Thoracic aorta (tissue), 2 donors: ENCODE measurements at regions not wholly inside any gene's neighbourhood (a gene's known extent, or its start where the extent isn't known, plus 50 kb on each side); places are given as distances from the start of the nearest gene placed in this dataset.

Experiments used
- ATAC-seq: fragments of 150-250 bp; one replicate; pipeline ENCODE4 v1.8.0; 2017; ENCODE audit warnings: low read depth; ENCODE audit not compliant: insufficient number of reproducible peaks, low FRiP score
- DNase-seq: peaks from one replicate; pipeline ENCODE4 v3.0.0-alpha.2; 2020; ENCODE audit warnings: low spot score
- H3K27ac ChIP-seq, 2 donors: fragments of 200-600 bp; sonication (generic); 1 replicate in 1 of 2; 2 replicates in 1 of 2; pipeline ENCODE4 v1.5.1; 2016; ENCODE audit warnings: mild to moderate bottlenecking in 2 of 2, moderate library complexity in 2 of 2
- H3K27me3 ChIP-seq: fragments of 200-600 bp; sonication (generic); replicated peaks from 2 replicates; pipeline ENCODE4 v1.6.0; 2016; ENCODE audit warnings: mild to moderate bottlenecking; ENCODE audit not compliant: insufficient read depth
- H3K36me3 ChIP-seq: fragments of 200-600 bp; sonication (generic); one replicate; pipeline ENCODE4 v1.5.1; 2016
- H3K4me1 ChIP-seq, 2 donors: fragments of 200-600 bp; sonication (generic); 1 replicate in 1 of 2; 2 replicates in 1 of 2; pipeline versions ENCODE4 v1.5.1 to v1.6.0; 2016; ENCODE audit warnings: low read depth in 2 of 2, mild to moderate bottlenecking in 1 of 2; ENCODE audit not compliant: control insufficient read depth in 1 of 2
- H3K4me3 ChIP-seq: fragments of 200-600 bp; sonication (generic); 2 replicates; pipeline ENCODE4 v1.5.1; 2016; ENCODE audit warnings: mild to moderate bottlenecking
- H3K9me3 ChIP-seq: fragments of 200-600 bp; sonication (generic); 2 replicates; pipeline ENCODE4 v1.5.1; 2016
- CTCF ChIP-seq: fragments of 200-600 bp; sonication (generic); IDR thresholded peaks from one replicate; pipeline ENCODE4 v1.5.1; 2019; ENCODE audit warnings: antibody characterized with exemption

- ATAC-seq (no peak), DNase-seq (no peak)
Measured at GRCh38 chr4:173913496-173913895, 370.0 kb downstream of the FBXO8 start.

GRCh38 chr4:173912384-173912783 is 371.1 kb downstream of the FBXO8 start:
- H3K4me1 ChIP-seq, result peaks cover 8 to 11% of the 10 kb centered on the region in 2 donors
- TF ChIP-seq CTCF, result no peak
- H3K9me3 ChIP-seq, result no peaks in the 10 kb centered on the region
- DNase-seq, result no peak
- H3K4me3 ChIP-seq, result no peak overlapping the region
- no peak overlapping the region for H3K27ac ChIP-seq
- no peak for ATAC-seq
- H3K36me3 ChIP-seq, result no peaks in the 10 kb centered on the region
- H3K27me3 ChIP-seq, result no peaks in the 10 kb centered on the region

More at GRCh38 chr4:173913496-173913895, 370.0 kb downstream of the FBXO8 start:
- no peaks in the 10 kb centered on the region for H3K36me3 ChIP-seq
- H3K27ac ChIP-seq, result no peak overlapping the region
- H3K27me3 ChIP-seq, result no peaks in the 10 kb centered on the region
- no peak for TF ChIP-seq CTCF
- H3K4me1 ChIP-seq, result peaks cover 8 to 22% of the 10 kb centered on the region in 2 donors
- H3K4me3 ChIP-seq, result no peak overlapping the region
- no peaks in the 10 kb centered on the region for H3K9me3 ChIP-seq

GRCh38 chr4:173910891-173911290 is 372.6 kb downstream of the FBXO8 start:
- TF ChIP-seq CTCF, result no peak
- H3K36me3 ChIP-seq, result no peaks in the 10 kb centered on the region
- no peaks in the 10 kb centered on the region for H3K9me3 ChIP-seq
- H3K4me1 ChIP-seq, result no peaks in the 10 kb centered on the region
- no peaks in the 10 kb centered on the region for H3K27me3 ChIP-seq
- no peak overlapping the region for H3K27ac ChIP-seq
- no peak for DNase-seq
- H3K4me3 ChIP-seq, result no peak overlapping the region
- ATAC-seq, result no peak

- H3K4me3 ChIP-seq, result no peak overlapping the region
- H3K9me3 ChIP-seq, result no peaks in the 10 kb centered on the region
- ATAC-seq (no peak), DNase-seq (no peak)
- H3K4me1 ChIP-seq, result no peaks in the 10 kb centered on the region
- H3K27me3 ChIP-seq, result no peaks in the 10 kb centered on the region
- H3K36me3 ChIP-seq, result no peaks in the 10 kb centered on the region
- TF ChIP-seq CTCF, result no peak
- H3K27ac ChIP-seq, result no peak overlapping the region
Measured at GRCh38 chr4:173909294-173909693, 374.2 kb downstream of the FBXO8 start.

- no peak for ATAC-seq
- no peak for TF ChIP-seq CTCF
- Histone ChIP-seq H3K4me1 (no peaks in the 10 kb centered on the region), H3K4me3 (no peak overlapping the region), H3K27ac (no peak overlapping the region), H3K27me3 (no peaks in the 10 kb centered on the region), H3K9me3 (no peaks in the 10 kb centered on the region), H3K36me3 (no peaks in the 10 kb centered on the region)
- DNase-seq, result no peak
Measured at GRCh38 chr4:173899813-173900212, 369.8 kb upstream of the HAND2 start.
